H9 (cell line): ENCODE measurements at regions not wholly inside any gene's neighbourhood (a gene's known extent, or its start where the extent isn't known, plus 50 kb on each side); places are given as distances from the start of the nearest gene placed in this dataset.

Experiments used
- DNase-seq: peaks from one replicate; pipeline ENCODE4 v3.0.0-alpha.2; 2017
- H2AFZ ChIP-seq: one replicate; pipeline ENCODE4 v1.6.1; 2013; ENCODE audit warnings: mild to moderate bottlenecking, low read length, control low read depth, moderate library complexity
- H2AK5ac ChIP-seq: 2 replicates; pipeline ENCODE4 v1.6.1; 2013; ENCODE audit warnings: low read length, control low read depth, mixed read lengths; ENCODE audit not compliant: insufficient read length
- H2BK120ac ChIP-seq: one replicate; pipeline ENCODE4 v1.6.1; 2013; ENCODE audit warnings: low read depth, mild to moderate bottlenecking, low read length, control low read depth, inconsistent platforms; ENCODE audit not compliant: poor library complexity, severe bottlenecking
- H2BK12ac ChIP-seq: 2 replicates; pipeline ENCODE4 v1.6.1; 2013; ENCODE audit warnings: low read length, control low read depth, mixed read lengths, low read depth; ENCODE audit not compliant: insufficient read length
- H2BK15ac ChIP-seq: 2 replicates; pipeline ENCODE4 v1.6.1; 2013; ENCODE audit warnings: low read depth, low read length, control low read depth
- H2BK20ac ChIP-seq: one replicate; pipeline ENCODE4 v1.6.1; 2013; ENCODE audit warnings: low read depth, mild to moderate bottlenecking, low read length, control low read depth, inconsistent platforms; ENCODE audit not compliant: poor library complexity, severe bottlenecking
- H2BK5ac ChIP-seq: 2 replicates; pipeline ENCODE4 v1.6.1; 2013; ENCODE audit warnings: low read length, control low read depth, mixed read lengths; ENCODE audit not compliant: insufficient read length
- H3K14ac ChIP-seq: 2 replicates; pipeline ENCODE4 v1.6.1; 2013; ENCODE audit warnings: low read length, control low read depth; ENCODE audit not compliant: insufficient read depth
- H3K18ac ChIP-seq: 2 replicates; pipeline ENCODE4 v1.6.1; 2013; ENCODE audit warnings: low read depth, mild to moderate bottlenecking, mixed read lengths, low read length, control low read depth; ENCODE audit not compliant: insufficient read length
- H3K23ac ChIP-seq: 2 replicates; pipeline ENCODE4 v1.6.1; 2013; ENCODE audit warnings: low read length, control low read depth, mixed read lengths, low read depth; ENCODE audit not compliant: insufficient read length
- H3K23me2 ChIP-seq: 2 replicates; pipeline ENCODE4 v1.6.1; 2013; ENCODE audit warnings: low read depth, mild to moderate bottlenecking, mixed read lengths, low read length, control low read depth; ENCODE audit not compliant: insufficient read length, poor library complexity, severe bottlenecking
- H3K27ac ChIP-seq: 2 replicates; pipeline ENCODE4 v1.5.1; 2013; ENCODE audit warnings: low read length, control low read depth, mixed read lengths, low read depth; ENCODE audit not compliant: insufficient read length
- H3K27me3 ChIP-seq: 2 replicates; pipeline ENCODE4 v1.6.1; 2013; ENCODE audit warnings: low read length, control low read depth, inconsistent platforms; ENCODE audit not compliant: insufficient read depth
- H3K4ac ChIP-seq: 2 replicates; pipeline ENCODE4 v1.6.1; 2013; ENCODE audit warnings: low read depth, mild to moderate bottlenecking, control low read depth, inconsistent platforms, low read length, moderate library complexity
- H3K4me1 ChIP-seq: 2 replicates; pipeline ENCODE4 v1.6.1; 2013; ENCODE audit warnings: low read length, control low read depth, inconsistent platforms; ENCODE audit not compliant: insufficient read depth
- H3K4me2 ChIP-seq: 2 replicates; pipeline ENCODE4 v1.6.1; 2013; ENCODE audit warnings: low read length, control low read depth, mixed read lengths; ENCODE audit not compliant: insufficient read length, insufficient read depth
- H3K56ac ChIP-seq: 2 replicates; pipeline ENCODE4 v1.6.1; 2013; ENCODE audit warnings: low read depth, mild to moderate bottlenecking, mixed read lengths, low read length, control low read depth; ENCODE audit not compliant: insufficient read length
- H3K79me1 ChIP-seq: 2 replicates; pipeline ENCODE4 v1.6.1; 2013; ENCODE audit warnings: low read depth, mild to moderate bottlenecking, moderate library complexity, low read length, control low read depth, inconsistent platforms; ENCODE audit not compliant: insufficient read depth, poor library complexity, severe bottlenecking
- H3K79me2 ChIP-seq: 2 replicates; pipeline ENCODE4 v1.6.1; 2013; ENCODE audit warnings: low read length, control low read depth, inconsistent platforms; ENCODE audit not compliant: insufficient read depth
- H3K9ac ChIP-seq: 2 replicates; pipeline ENCODE4 v1.6.1; 2013; ENCODE audit warnings: low read length, control low read depth, mixed read lengths; ENCODE audit not compliant: insufficient read length; ENCODE audit errors: extremely low read depth
- H3K9me3 ChIP-seq: one replicate; pipeline ENCODE4 v1.6.1; 2013; ENCODE audit warnings: low read depth, low read length, inconsistent platforms; ENCODE audit not compliant: control insufficient read depth
- H3T11ph ChIP-seq: one replicate; pipeline ENCODE4 v1.6.1; 2013; ENCODE audit warnings: mild to moderate bottlenecking, low read length, control low read depth, inconsistent platforms
- H4K20me1 ChIP-seq: one replicate; pipeline ENCODE4 v1.6.1; 2013; ENCODE audit not compliant: control insufficient read depth, insufficient read length, insufficient read depth
- H4K5ac ChIP-seq: 2 replicates; pipeline ENCODE4 v1.6.1; 2013; ENCODE audit warnings: low read depth, mild to moderate bottlenecking, mixed read lengths, low read length, control low read depth; ENCODE audit not compliant: insufficient read length
- H4K8ac ChIP-seq: replicated peaks from 2 replicates; pipeline ENCODE4 v1.6.1; 2013; ENCODE audit warnings: low read length, control low read depth, mixed read lengths, low read depth; ENCODE audit not compliant: insufficient read length
- H4K91ac ChIP-seq: 2 replicates; pipeline ENCODE4 v1.6.1; 2013; ENCODE audit warnings: low read depth, mild to moderate bottlenecking, moderate library complexity, mixed read lengths, low read length, control low read depth; ENCODE audit not compliant: insufficient read length
- H3K27ac Mint-ChIP-seq, 3 experiments: 2 replicates in 2 of 3; 3 replicates in 1 of 3; pipeline ENCODE4 v1.8.0; 2020 to 2021; ENCODE audit warnings: mixed read lengths in 3 of 3, mild to moderate bottlenecking in 1 of 3, moderate library complexity in 1 of 3
- H3K27me3 Mint-ChIP-seq: 2 replicates; pipeline ENCODE4 v1.8.0; 2021; ENCODE audit warnings: low read depth, mild to moderate bottlenecking, moderate library complexity, mixed read lengths
- H3K36me3 Mint-ChIP-seq, 3 experiments: 2 replicates in 2 of 3; 3 replicates in 1 of 3; pipeline ENCODE4 v1.8.0; 2020 to 2021; ENCODE audit warnings: low read depth in 3 of 3, mixed read lengths in 3 of 3; ENCODE audit not compliant: insufficient read depth in 1 of 3
- H3K4me1 Mint-ChIP-seq, 2 experiments: 2 replicates each; pipeline ENCODE4 v1.8.0; 2020; ENCODE audit warnings: mixed read lengths in 2 of 2
- H3K4me3 Mint-ChIP-seq, 2 experiments: 2 replicates in 1 of 2; 3 replicates in 1 of 2; pipeline ENCODE4 v1.8.0; 2020 to 2021; ENCODE audit warnings: mild to moderate bottlenecking in 2 of 2, mixed read lengths in 2 of 2, moderate library complexity in 1 of 2
- H3K9me3 Mint-ChIP-seq, 2 experiments: 2 replicates in 1 of 2; 3 replicates in 1 of 2; pipeline ENCODE4 v1.8.0; 2020; ENCODE audit warnings: mild to moderate bottlenecking in 2 of 2, mixed read lengths in 2 of 2, moderate library complexity in 1 of 2
- WGBS: extraction: QIAGEN DNeasy Blood & Tissue Kit; methylation state at CpG from one replicate; pipeline ENCODE4 v1.1.7; 2013; ENCODE audit warnings: missing lambda C conversion rate, low lambda C conversion rate, mixed read lengths; ENCODE audit not compliant: insufficient read length; ENCODE audit errors: extremely low coverage; 5-methylcytosine and 5-hydroxymethylcytosine counted together
- TF ChIP-seq, protein P1 (sequence below): fragments of 200-600 bp; sonication (generic); conservative IDR thresholded peaks from 3 replicates; pipeline ENCODE4 v1.8.0; 2021; ENCODE audit warnings: antibody characterized with exemption, mild to moderate bottlenecking

DNA sequence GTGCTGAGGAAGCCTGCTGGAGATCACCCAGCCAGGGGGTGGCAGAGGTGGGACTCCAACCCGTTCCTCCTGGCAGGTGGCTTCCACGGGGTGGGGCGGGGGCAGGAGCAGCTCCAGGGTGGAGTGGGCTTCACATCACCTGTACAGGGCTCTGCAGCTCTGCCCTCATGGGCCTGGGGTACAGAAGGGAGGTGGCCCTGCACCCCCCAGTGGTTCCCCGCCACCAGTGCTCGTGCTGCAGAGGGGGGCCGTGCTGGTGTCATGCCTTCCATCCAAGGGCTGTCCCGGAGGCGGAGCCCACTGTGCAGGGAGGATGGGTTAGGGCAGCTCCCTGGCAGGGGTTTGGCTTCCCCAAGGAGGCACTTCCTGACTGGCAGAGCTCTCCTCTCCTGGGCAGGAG is 76.4 kb upstream of the SHISAL1 start:
- Histone ChIP-seq H2BK120ac (no peak overlapping the region), H3T11ph (no peak overlapping the region), H4K8ac (no peak overlapping the region), H3K14ac (no peak overlapping the region), H3K18ac (no peak overlapping the region), H4K5ac (no peak overlapping the region), H3K23ac (no peak overlapping the region), H2AFZ (no peak overlapping the region), H2AK5ac (no peak overlapping the region), H3K23me2 (no peaks in the 10 kb centered on the region), H3K27ac (no peak overlapping the region), H3K9me3 (no peaks in the 10 kb centered on the region), H3K79me2 (no peaks in the 10 kb centered on the region), H4K91ac (no peak overlapping the region), H2BK5ac (no peak overlapping the region), H3K79me1 (no peaks in the 10 kb centered on the region), H3K4me2 (no peak overlapping the region), H3K27me3 (no peaks in the 10 kb centered on the region), H4K20me1 (no peaks in the 10 kb centered on the region), H2BK12ac (no peak overlapping the region), H3K56ac (no peak overlapping the region), H3K4ac (no peak overlapping the region), H2BK15ac (no peak overlapping the region), H3K4me1 (no peaks in the 10 kb centered on the region), H2BK20ac (no peak overlapping the region), H3K9ac (no peak overlapping the region)
- H3K36me3 Mint-ChIP-seq, result no peaks in the 10 kb centered on the region
- TF ChIP-seq, protein P1, sequence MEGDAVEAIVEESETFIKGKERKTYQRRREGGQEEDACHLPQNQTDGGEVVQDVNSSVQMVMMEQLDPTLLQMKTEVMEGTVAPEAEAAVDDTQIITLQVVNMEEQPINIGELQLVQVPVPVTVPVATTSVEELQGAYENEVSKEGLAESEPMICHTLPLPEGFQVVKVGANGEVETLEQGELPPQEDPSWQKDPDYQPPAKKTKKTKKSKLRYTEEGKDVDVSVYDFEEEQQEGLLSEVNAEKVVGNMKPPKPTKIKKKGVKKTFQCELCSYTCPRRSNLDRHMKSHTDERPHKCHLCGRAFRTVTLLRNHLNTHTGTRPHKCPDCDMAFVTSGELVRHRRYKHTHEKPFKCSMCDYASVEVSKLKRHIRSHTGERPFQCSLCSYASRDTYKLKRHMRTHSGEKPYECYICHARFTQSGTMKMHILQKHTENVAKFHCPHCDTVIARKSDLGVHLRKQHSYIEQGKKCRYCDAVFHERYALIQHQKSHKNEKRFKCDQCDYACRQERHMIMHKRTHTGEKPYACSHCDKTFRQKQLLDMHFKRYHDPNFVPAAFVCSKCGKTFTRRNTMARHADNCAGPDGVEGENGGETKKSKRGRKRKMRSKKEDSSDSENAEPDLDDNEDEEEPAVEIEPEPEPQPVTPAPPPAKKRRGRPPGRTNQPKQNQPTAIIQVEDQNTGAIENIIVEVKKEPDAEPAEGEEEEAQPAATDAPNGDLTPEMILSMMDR, result no peak
- H3K4me3 Mint-ChIP-seq, result no peak overlapping the region
- H3K9me3 Mint-ChIP-seq, result no peaks in the 10 kb centered on the region; a peak in 1 of 5 replicates
- peaks cover 11 to 31% of the 10 kb centered on the region in 2 experiments for H3K4me1 Mint-ChIP-seq
- H3K27ac Mint-ChIP-seq, result peak overlapping the region in 1 of 3 experiments; percentile 55; a peak in 1 of 7 replicates
- no CpG with 5 or more reads among the region's 8 CpGs for WGBS
- DNase-seq, result no peak
- peaks cover 3% of the 10 kb centered on the region for H3K27me3 Mint-ChIP-seq
